ENCODE measurements at regions not wholly inside any gene's neighbourhood (a gene's known extent, or its start where the extent isn't known, plus 50 kb on each side); places are given as distances from the start of the nearest gene placed in this dataset.

- no peak for TF ChIP-seq CTCF (IDR thresholded peaks at IDR 0.05; ENCODE audit: low read depth, low read length)
- TF ChIP-seq EZH2phosphoT487 (IDR thresholded peaks at IDR 0.05; ENCODE audit: low read depth), result no peak
Observed at GRCh38 chr16:74024953-74025352, 271.7 kb upstream of the PSMD7 start.
